AG04450 (cell line): ENCODE measurements at regions not wholly inside any gene's neighbourhood (a gene's known extent, or its start where the extent isn't known, plus 50 kb on each side); places are given as distances from the start of the nearest gene placed in this dataset.
"Not testable (repeated sequence)": the region's sequence is repeated elsewhere in the genome, so short reads cannot be mapped to it uniquely, and the experiment has no call there.

Experiments
- CTCF ChIA-PET: fragments of 300-600, 350-600 bp; formaldehyde crosslinking; extraction: SDS; loops from one replicate; lab custom pipeline; 2022; ENCODE audit warnings: antibody characterized with exemption, inconsistent platforms; lab: Charles Lee
- POLR2A ChIA-PET: fragments of 350-600 bp; formaldehyde crosslinking; extraction: SDS; loops from one replicate; lab custom pipeline; 2021; ENCODE audit warnings: antibody characterized with exemption, inconsistent platforms; lab: Yijun Ruan, JAX
- DNase-seq: peaks from one replicate; pipeline ENCODE4 v3.0.0-alpha.2; 2011; ENCODE audit warnings: low read depth, low spot score
- H3K27ac ChIP-seq: one replicate; pipeline ENCODE4 v1.5.1; 2012; ENCODE audit warnings: low read depth, low read length, control low read depth
- H3K27me3 ChIP-seq: one replicate; pipeline ENCODE4 v1.6.0; 2012; ENCODE audit warnings: low read length; ENCODE audit not compliant: control insufficient read depth, insufficient read depth
- H3K4me3 ChIP-seq: 2 replicates; pipeline ENCODE4 v1.5.1; 2011; ENCODE audit warnings: mild to moderate bottlenecking, low read depth, low read length, control low read depth
- H3K9me3 ChIP-seq: 2 replicates; pipeline ENCODE4 v1.5.1; 2012; ENCODE audit warnings: low read length; ENCODE audit not compliant: control insufficient read depth, insufficient read depth
- TF ChIP-seq, protein P1 (sequence below): IDR thresholded peaks from 2 replicates; pipeline ENCODE4 v1.5.1; 2011; ENCODE audit warnings: low read depth, low read length, control low read depth, inconsistent platforms

DNA sequence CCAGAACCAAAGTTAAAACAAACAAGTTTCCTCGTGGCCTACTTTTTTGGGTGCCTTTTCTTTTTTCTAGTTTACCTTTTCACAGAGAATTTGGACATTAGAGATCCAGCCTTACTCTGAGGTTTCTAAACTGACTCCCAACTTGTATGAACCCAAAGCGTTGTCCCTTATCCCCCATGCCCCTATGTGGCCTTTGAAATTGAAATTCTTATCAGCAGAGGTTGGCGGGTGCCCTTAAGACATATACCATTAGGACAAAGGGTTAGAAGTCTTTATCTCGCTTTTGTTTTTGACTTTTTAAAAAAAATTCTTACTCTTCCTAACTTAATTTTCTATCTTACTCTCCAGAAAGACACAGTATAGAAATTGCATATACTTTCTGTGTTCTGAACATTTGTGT, 76.3 kb upstream of the C7orf33 start:
- Histone ChIP-seq H3K9me3 (no peaks in the 10 kb centered on the region), H3K27ac (no peak overlapping the region), H3K27me3 (no peaks in the 10 kb centered on the region), H3K4me3 (no peak overlapping the region)
- no peak for DNase-seq
- ChIA-PET CTCF (no interaction called here), POLR2A (no interaction called here)
- TF ChIP-seq, protein P1, sequence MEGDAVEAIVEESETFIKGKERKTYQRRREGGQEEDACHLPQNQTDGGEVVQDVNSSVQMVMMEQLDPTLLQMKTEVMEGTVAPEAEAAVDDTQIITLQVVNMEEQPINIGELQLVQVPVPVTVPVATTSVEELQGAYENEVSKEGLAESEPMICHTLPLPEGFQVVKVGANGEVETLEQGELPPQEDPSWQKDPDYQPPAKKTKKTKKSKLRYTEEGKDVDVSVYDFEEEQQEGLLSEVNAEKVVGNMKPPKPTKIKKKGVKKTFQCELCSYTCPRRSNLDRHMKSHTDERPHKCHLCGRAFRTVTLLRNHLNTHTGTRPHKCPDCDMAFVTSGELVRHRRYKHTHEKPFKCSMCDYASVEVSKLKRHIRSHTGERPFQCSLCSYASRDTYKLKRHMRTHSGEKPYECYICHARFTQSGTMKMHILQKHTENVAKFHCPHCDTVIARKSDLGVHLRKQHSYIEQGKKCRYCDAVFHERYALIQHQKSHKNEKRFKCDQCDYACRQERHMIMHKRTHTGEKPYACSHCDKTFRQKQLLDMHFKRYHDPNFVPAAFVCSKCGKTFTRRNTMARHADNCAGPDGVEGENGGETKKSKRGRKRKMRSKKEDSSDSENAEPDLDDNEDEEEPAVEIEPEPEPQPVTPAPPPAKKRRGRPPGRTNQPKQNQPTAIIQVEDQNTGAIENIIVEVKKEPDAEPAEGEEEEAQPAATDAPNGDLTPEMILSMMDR = no peak

DNA sequence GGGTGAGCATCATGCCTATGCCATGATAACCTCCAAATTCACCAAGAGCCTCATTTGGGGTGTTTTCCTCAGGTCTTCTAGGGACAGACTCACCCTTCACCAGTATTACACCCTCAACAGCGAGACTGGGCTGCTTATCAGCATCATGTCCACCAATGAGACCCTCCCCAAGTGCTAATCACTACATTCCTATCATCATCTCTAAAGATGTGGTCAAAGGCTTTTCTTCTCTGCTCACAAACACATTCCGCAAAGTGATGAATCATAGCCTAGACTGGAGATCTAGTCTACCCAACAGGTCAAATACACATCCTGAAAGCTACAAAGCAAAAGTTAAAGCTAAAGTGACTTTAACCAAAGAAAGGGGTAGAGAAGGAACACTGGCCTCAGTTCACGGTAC, 75.3 kb upstream of the C7orf33 start:
- no peaks in the 10 kb centered on the region for H3K27me3 ChIP-seq
- CTCF ChIA-PET = no interaction called here
- H3K9me3 ChIP-seq = no peaks in the 10 kb centered on the region
- H3K4me3 ChIP-seq = no peak overlapping the region
- no peak for DNase-seq
- TF ChIP-seq, protein P1 = no peak
- POLR2A ChIA-PET = no interaction called here
- H3K27ac ChIP-seq = no peak overlapping the region

DNA sequence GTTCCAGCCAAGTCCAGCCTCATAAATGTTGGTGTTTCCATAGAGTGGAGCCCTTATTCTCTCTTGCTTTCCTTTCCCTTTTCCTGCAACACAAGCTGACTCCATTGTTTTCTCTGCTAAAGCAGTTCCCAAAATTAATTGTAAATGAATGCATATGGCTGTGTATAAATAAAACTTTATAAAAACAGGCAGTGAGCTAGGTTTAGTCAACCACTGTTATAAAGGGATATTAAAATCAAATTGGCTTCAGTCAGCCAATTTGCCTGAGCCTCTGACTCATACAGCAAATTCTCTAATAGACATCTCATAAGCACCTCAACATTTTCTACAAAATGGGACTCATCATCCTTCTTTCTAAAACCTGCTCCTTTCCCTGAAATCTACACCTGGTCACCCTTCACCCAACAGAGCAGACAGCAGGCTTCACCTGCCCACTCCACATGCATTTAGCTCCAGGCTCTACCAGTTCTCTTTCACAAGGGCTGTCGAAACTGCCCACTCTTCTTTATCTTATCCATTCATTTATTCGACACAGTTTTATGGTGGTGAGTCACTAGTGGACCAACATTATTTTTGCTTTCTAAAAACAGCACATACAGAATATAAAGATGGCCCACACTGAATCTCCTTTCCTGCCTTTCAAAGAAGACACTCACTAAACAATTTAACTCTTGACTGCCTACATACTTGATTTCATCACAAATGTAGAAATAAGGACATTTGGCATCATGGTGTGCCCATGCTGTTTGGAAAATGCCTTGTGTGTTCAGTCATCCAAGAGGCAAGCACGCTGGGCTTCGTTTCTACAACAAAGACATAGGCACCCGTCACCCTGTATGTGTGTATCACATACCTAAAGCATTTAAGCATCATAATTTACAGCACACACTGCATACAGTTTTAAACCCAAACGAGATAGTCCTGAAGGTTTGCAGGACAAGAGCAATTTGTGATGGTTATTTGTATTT, 74.6 kb upstream of the C7orf33 start:
- Histone ChIP-seq H3K27ac (no peak overlapping the region), H3K9me3 (no peaks in the 10 kb centered on the region), H3K4me3 (no peak overlapping the region), H3K27me3 (no peaks in the 10 kb centered on the region)
- TF ChIP-seq, protein P1 = no peak
- CTCF ChIA-PET = no interaction called here
- DNase-seq = no peak
- POLR2A ChIA-PET = interaction anchor here (0.5 kb wide), 1 partner anchor 91 kb away, joined by 3 read pairs; no protein-coding TSS in a partner anchor

DNA sequence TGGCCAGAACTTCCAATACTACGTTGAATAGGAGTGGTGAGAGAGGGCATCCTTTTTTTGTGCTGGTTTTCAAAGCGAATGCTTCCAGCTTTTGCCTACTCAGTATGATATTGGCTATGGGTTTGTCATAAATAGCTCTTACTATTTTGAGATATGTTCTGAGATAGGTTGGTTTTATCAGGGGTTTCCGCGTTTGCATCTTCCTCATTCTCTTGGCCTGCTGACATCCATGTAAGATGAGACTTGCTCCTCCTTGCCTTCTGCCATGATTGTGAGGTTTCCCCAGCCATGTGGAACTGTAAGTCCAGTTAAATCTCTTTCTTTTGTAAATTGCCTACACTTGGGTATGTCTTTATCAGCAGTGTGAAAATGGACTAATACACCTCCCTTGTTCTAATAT, 71.2 kb upstream of the C7orf33 start:
- H3K4me3 ChIP-seq, H3K27ac ChIP-seq, POLR2A ChIA-PET, H3K27me3 ChIP-seq, H3K9me3 ChIP-seq, DNase-seq: not testable (repeated sequence)
- CTCF ChIA-PET = interaction anchor here (1.4 kb wide), 1 partner anchor 444 kb away, joined by 4 read pairs; no protein-coding TSS in a partner anchor

DNA sequence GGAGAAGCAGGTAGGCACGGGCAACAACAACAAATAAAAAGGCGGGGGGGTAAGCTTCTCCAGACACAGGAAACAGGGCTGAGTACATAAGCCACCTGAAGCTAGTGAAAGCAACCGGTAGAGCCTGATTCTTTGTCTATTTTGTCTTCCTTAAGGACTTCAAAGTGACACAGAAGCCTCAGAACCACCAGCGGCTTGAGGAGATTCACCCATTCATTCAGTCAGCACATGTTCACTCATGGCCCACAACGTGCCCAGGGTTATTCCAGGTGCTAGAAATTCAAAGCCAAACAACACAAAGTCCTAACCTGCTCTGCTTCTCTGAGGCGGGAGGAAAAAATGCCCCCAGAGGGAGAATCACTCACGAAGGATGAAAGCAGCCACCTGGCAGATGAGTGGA, 69.3 kb upstream of the C7orf33 start:
- ChIA-PET CTCF (interaction anchor here (0.9 to 1.0 kb wide), 2 partner anchors 17 to 19 kb away, joined by 3 read pairs; no protein-coding TSS in a partner anchor), POLR2A (no interaction called here)
- Histone ChIP-seq H3K27ac (no peak overlapping the region), H3K9me3 (no peaks in the 10 kb centered on the region), H3K4me3 (no peak overlapping the region), H3K27me3 (no peaks in the 10 kb centered on the region)
- DNase-seq = no peak
- TF ChIP-seq, protein P1 = no peak
